ENCODE measurements at regions not wholly inside any gene's neighbourhood (a gene's known extent, or its start where the extent isn't known, plus 50 kb on each side); places are given as distances from the start of the nearest gene placed in this dataset.

DNA sequence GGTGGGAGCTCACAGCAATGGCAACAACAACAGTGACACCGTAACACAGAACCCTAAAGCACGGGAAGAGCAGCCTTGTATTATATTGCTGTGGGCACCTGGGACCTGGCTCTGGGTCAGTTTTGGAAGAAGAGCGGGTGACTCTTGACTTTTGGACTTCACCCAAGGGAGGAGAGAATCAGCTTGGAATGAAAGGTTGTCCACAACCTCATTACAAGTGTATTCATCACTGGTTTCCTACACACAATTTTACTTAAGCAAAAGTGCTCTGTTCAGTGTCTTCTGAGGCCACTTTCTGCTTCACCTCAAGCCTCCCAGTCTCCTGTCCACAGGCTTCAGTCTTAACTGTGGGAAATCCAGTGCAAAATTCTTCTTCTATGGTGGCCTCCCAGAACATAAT, 263.8 kb downstream of the KCNE4 start (continued):
- TF ChIP-seq, protein P1, sequence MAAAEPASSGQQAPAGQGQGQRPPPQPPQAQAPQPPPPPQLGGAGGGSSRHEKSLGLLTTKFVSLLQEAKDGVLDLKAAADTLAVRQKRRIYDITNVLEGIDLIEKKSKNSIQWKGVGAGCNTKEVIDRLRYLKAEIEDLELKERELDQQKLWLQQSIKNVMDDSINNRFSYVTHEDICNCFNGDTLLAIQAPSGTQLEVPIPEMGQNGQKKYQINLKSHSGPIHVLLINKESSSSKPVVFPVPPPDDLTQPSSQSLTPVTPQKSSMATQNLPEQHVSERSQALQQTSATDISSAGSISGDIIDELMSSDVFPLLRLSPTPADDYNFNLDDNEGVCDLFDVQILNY (CRISPR knock-in tag; IDR thresholded peaks at IDR 0.05): no peak
- TF ChIP-seq SMAD3 (CRISPR knock-in tag; IDR thresholded peaks at IDR 0.05; ENCODE audit: borderline replicate concordance): no peak
- TF ChIP-seq TEAD1 (CRISPR knock-in tag; IDR thresholded peaks at IDR 0.05): no peak

- H3K4me3 Mint-ChIP-seq: no peak overlapping the region
- H3K27me3 Mint-ChIP-seq (ENCODE audit: low read depth): no peaks in the 10 kb centered on the region
- TF ChIP-seq MYBL2 (CRISPR knock-in tag; IDR thresholded peaks at IDR 0.05) (no peak), ETV6 (CRISPR knock-in tag; IDR thresholded peaks at IDR 0.05) (no peak), ZNF396 (CRISPR knock-in tag; IDR thresholded peaks at IDR 0.05; ENCODE audit: borderline replicate concordance) (no peak), ZNF263 (CRISPR knock-in tag; IDR thresholded peaks at IDR 0.05; ENCODE audit: low read depth) (no peak), NFATC4 (CRISPR knock-in tag; IDR thresholded peaks at IDR 0.05) (no peak)
- TF ChIP-seq, protein P2, sequence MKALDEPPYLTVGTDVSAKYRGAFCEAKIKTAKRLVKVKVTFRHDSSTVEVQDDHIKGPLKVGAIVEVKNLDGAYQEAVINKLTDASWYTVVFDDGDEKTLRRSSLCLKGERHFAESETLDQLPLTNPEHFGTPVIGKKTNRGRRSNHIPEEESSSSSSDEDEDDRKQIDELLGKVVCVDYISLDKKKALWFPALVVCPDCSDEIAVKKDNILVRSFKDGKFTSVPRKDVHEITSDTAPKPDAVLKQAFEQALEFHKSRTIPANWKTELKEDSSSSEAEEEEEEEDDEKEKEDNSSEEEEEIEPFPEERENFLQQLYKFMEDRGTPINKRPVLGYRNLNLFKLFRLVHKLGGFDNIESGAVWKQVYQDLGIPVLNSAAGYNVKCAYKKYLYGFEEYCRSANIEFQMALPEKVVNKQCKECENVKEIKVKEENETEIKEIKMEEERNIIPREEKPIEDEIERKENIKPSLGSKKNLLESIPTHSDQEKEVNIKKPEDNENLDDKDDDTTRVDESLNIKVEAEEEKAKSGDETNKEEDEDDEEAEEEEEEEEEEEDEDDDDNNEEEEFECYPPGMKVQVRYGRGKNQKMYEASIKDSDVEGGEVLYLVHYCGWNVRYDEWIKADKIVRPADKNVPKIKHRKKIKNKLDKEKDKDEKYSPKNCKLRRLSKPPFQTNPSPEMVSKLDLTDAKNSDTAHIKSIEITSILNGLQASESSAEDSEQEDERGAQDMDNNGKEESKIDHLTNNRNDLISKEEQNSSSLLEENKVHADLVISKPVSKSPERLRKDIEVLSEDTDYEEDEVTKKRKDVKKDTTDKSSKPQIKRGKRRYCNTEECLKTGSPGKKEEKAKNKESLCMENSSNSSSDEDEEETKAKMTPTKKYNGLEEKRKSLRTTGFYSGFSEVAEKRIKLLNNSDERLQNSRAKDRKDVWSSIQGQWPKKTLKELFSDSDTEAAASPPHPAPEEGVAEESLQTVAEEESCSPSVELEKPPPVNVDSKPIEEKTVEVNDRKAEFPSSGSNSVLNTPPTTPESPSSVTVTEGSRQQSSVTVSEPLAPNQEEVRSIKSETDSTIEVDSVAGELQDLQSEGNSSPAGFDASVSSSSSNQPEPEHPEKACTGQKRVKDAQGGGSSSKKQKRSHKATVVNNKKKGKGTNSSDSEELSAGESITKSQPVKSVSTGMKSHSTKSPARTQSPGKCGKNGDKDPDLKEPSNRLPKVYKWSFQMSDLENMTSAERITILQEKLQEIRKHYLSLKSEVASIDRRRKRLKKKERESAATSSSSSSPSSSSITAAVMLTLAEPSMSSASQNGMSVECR (CRISPR knock-in tag; IDR thresholded peaks at IDR 0.05; ENCODE audit: borderline replicate concordance): no peak
- TF ChIP-seq, protein P3, sequence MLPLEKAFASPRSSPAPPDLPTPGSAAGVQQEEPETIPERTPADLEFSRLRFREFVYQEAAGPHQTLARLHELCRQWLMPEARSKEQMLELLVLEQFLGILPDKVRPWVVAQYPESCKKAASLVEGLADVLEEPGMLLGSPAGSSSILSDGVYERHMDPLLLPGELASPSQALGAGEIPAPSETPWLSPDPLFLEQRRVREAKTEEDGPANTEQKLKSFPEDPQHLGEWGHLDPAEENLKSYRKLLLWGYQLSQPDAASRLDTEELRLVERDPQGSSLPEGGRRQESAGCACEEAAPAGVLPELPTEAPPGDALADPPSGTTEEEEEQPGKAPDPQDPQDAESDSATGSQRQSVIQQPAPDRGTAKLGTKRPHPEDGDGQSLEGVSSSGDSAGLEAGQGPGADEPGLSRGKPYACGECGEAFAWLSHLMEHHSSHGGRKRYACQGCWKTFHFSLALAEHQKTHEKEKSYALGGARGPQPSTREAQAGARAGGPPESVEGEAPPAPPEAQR (CRISPR knock-in tag; IDR thresholded peaks at IDR 0.05): no peak
- ChIA-PET POLR2A (no interaction called here), CTCF (no interaction called here)
- H3K4me1 Mint-ChIP-seq: no peaks in the 10 kb centered on the region
- ATAC-seq (no peak), DNase-seq (ENCODE audit: low spot score) (no peak)
- no peaks in the 10 kb centered on the region for H3K9me3 Mint-ChIP-seq
- no peaks in the 10 kb centered on the region for H3K36me3 Mint-ChIP-seq
- no peak overlapping the region for H3K27ac Mint-ChIP-seq
These were observed 264.4 kb downstream of the KCNE4 start for GRCh38 chr2:223316342-223316741.

DNA sequence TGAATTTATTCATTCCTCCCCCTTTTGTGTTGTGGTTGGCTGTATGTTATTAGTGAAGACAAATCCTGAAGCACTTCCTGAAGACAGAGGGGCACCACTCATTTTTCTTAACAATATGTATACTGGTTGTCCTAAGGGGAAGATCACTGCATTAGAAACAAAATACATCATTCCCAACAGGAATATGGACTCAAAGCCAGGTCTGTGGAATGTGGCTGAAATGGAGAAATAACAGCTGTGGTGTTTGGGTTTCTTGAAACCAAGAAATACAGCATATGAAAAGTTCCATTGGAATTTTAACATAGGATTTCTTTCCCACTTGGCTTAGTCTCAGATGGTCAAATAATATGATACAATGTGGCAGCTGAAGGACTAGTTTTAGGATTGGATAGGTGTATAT, 267.6 kb downstream of the KCNE4 start:
- no peaks in the 10 kb centered on the region for H3K4me1 Mint-ChIP-seq
- H3K27ac Mint-ChIP-seq: no peak overlapping the region
- ChIA-PET CTCF (no interaction called here), POLR2A (no interaction called here)
- no peak overlapping the region for H3K4me3 Mint-ChIP-seq
- H3K27me3 Mint-ChIP-seq (ENCODE audit: low read depth): no peaks in the 10 kb centered on the region
- no peaks in the 10 kb centered on the region for H3K36me3 Mint-ChIP-seq
- ATAC-seq: no peak
- DNase-seq (ENCODE audit: low spot score): no peak
- H3K9me3 Mint-ChIP-seq: 0 out of 2 replicates have a peak, but pooled peaks cover 5% of the 10 kb centered on the region
- TF ChIP-seq, protein P1 (CRISPR knock-in tag; IDR thresholded peaks at IDR 0.05): no peak
- TF ChIP-seq ZNF512 (CRISPR knock-in tag; IDR thresholded peaks at IDR 0.05; ENCODE audit: borderline replicate concordance) (no peak), RORB (CRISPR knock-in tag; IDR thresholded peaks at IDR 0.05) (no peak), ZNF416 (CRISPR knock-in tag; IDR thresholded peaks at IDR 0.05) (no peak), ZNF232 (CRISPR knock-in tag; IDR thresholded peaks at IDR 0.05) (no peak), KAT7 (CRISPR knock-in tag; IDR thresholded peaks at IDR 0.05; ENCODE audit: borderline replicate concordance) (no peak), ZNF317 (CRISPR knock-in tag; IDR thresholded peaks at IDR 0.05; ENCODE audit: borderline replicate concordance, low read depth) (no peak), MXD4 (CRISPR knock-in tag; IDR thresholded peaks at IDR 0.05; ENCODE audit: borderline replicate concordance) (no peak)
- TF ChIP-seq, protein P4, sequence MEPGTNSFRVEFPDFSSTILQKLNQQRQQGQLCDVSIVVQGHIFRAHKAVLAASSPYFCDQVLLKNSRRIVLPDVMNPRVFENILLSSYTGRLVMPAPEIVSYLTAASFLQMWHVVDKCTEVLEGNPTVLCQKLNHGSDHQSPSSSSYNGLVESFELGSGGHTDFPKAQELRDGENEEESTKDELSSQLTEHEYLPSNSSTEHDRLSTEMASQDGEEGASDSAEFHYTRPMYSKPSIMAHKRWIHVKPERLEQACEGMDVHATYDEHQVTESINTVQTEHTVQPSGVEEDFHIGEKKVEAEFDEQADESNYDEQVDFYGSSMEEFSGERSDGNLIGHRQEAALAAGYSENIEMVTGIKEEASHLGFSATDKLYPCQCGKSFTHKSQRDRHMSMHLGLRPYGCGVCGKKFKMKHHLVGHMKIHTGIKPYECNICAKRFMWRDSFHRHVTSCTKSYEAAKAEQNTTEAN (CRISPR knock-in tag; IDR thresholded peaks at IDR 0.05): no peak
- TF ChIP-seq, protein P5, sequence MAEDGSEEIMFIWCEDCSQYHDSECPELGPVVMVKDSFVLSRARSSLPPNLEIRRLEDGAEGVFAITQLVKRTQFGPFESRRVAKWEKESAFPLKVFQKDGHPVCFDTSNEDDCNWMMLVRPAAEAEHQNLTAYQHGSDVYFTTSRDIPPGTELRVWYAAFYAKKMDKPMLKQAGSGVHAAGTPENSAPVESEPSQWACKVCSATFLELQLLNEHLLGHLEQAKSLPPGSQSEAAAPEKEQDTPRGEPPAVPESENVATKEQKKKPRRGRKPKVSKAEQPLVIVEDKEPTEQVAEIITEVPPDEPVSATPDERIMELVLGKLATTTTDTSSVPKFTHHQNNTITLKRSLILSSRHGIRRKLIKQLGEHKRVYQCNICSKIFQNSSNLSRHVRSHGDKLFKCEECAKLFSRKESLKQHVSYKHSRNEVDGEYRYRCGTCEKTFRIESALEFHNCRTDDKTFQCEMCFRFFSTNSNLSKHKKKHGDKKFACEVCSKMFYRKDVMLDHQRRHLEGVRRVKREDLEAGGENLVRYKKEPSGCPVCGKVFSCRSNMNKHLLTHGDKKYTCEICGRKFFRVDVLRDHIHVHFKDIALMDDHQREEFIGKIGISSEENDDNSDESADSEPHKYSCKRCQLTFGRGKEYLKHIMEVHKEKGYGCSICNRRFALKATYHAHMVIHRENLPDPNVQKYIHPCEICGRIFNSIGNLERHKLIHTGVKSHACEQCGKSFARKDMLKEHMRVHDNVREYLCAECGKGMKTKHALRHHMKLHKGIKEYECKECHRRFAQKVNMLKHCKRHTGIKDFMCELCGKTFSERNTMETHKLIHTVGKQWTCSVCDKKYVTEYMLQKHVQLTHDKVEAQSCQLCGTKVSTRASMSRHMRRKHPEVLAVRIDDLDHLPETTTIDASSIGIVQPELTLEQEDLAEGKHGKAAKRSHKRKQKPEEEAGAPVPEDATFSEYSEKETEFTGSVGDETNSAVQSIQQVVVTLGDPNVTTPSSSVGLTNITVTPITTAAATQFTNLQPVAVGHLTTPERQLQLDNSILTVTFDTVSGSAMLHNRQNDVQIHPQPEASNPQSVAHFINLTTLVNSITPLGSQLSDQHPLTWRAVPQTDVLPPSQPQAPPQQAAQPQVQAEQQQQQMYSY (CRISPR knock-in tag; IDR thresholded peaks at IDR 0.05): no peak
